Aorta (tissue), 5 donors: ENCODE measurements at regions not wholly inside any gene's neighbourhood (a gene's known extent, or its start where the extent isn't known, plus 50 kb on each side); places are given as distances from the start of the nearest gene placed in this dataset.

Source experiments
- ATAC-seq: fragments of 200-7000 bp; cut with Tn5 transposase; one replicate; pipeline ENCODE4 v1.9.1; 2022; ENCODE audit warnings: moderate library complexity; ENCODE audit not compliant: low FRiP score
- DNase-seq, 2 donors: peaks; one replicate each; pipeline ENCODE4 v3.0.0-alpha.2; 2020
- H3K27ac ChIP-seq, 2 donors: one replicate each; pipeline ENCODE4 v1.5.1; 2013; ENCODE audit warnings: low read length in 2 of 2, mild to moderate bottlenecking in 2 of 2, moderate library complexity in 2 of 2, control low read depth in 1 of 2, inconsistent platforms in 1 of 2, low read depth in 1 of 2
- H3K27me3 ChIP-seq, 2 donors: one replicate each; pipeline ENCODE4 v1.6.1; 2013; ENCODE audit warnings: control low read depth in 1 of 2, low read length in 1 of 2, mild to moderate bottlenecking in 1 of 2, moderate library complexity in 1 of 2; ENCODE audit not compliant: insufficient read depth in 2 of 2, control insufficient read depth in 1 of 2
- H3K36me3 ChIP-seq, 2 donors: one replicate each; pipeline ENCODE4 v1.6.1; 2013; ENCODE audit warnings: control low read depth in 1 of 2, low read length in 1 of 2, mild to moderate bottlenecking in 1 of 2; ENCODE audit not compliant: insufficient read depth in 2 of 2, control insufficient read depth in 1 of 2
- H3K4me1 ChIP-seq, 2 donors: one replicate each; pipeline ENCODE4 v1.6.1; 2013; ENCODE audit warnings: low read length in 2 of 2, control low read depth in 1 of 2, mild to moderate bottlenecking in 1 of 2, moderate library complexity in 1 of 2; ENCODE audit not compliant: insufficient read depth in 2 of 2, control insufficient read depth in 1 of 2
- H3K4me3 ChIP-seq, 2 donors: one replicate each; pipeline ENCODE4 v1.5.1; 2013; ENCODE audit warnings: low read length in 2 of 2, control low read depth in 1 of 2, mild to moderate bottlenecking in 1 of 2
- H3K9me3 ChIP-seq: one replicate; pipeline ENCODE4 v1.6.1; 2013; ENCODE audit warnings: mild to moderate bottlenecking, low read length; ENCODE audit not compliant: control insufficient read depth
- WGBS, 2 donors: extraction: QIAGEN DNeasy Blood & Tissue Kit; methylation state at CpG; one replicate each; pipeline ENCODE4 v1.1.7; 2013; 5-methylcytosine and 5-hydroxymethylcytosine counted together
- intact Hi-C, 2 donors: fragments of 100-400 bp; cut with DNase I; formaldehyde crosslinking; loops; one replicate each; pipeline versions ENCODE4 v1.14.2 to v1.15.0; 2022
- donor health status: healthy with polysubstance abuse.
- donor health status: Bipolar disorder and iron deficiency.
- donor health status: DM: no; HTN: no; CAD: no.
- donor health status: DM: no; HTN: no; CAD: no.
- donor health status: DM: yes; HTN: yes; CAD: no.

GRCh38 chrX:40165861-40166260 lies 68.1 kb upstream of the BCOR start:
- Histone ChIP-seq H3K4me1 (no peaks in the 10 kb centered on the region), H3K9me3 (no peaks in the 10 kb centered on the region), H3K27ac (no peak overlapping the region), H3K4me3 (no peak overlapping the region), H3K36me3 (no peaks in the 10 kb centered on the region), H3K27me3 (no peaks in the 10 kb centered on the region)
- ATAC-seq (no peak), DNase-seq (no peak)
- intact Hi-C loops = no loop called here
- WGBS, 2 donors = 84 to 94% methylated on average over 6 of the region's 6 CpGs

GRCh38 chrX:40165206-40165605 lies 67.4 kb upstream of the BCOR start:
- Histone ChIP-seq H3K4me3 (no peak overlapping the region), H3K36me3 (no peaks in the 10 kb centered on the region), H3K4me1 (no peaks in the 10 kb centered on the region), H3K27ac (no peak overlapping the region), H3K27me3 (no peaks in the 10 kb centered on the region), H3K9me3 (no peaks in the 10 kb centered on the region)
- WGBS, 2 donors = 68 to 96% methylated on average over 5 of the region's 5 CpGs
- no peak for ATAC-seq
- intact Hi-C loops = no loop called here
- DNase-seq = no peak

DNA sequence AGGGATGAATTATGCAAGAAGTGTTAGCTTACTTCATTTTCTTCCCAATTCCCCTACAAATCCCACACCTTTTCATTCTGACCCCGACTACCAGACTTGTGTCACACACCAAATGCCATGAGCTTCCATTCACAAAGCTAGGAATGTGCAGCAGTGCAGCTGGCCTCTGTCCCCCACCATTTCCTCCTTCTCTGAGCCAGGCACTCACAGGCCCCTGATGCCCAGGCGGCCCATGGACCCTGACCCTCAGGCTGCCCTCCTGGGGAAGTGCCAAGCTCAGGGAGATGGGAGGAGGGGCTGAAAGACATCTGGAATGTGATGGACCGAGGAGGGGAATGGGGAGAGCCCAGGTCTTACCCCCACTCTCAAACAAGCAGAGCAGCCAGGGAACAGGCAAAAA lies 67.0 kb upstream of the BCOR start:
- no peak for ATAC-seq
- WGBS, 2 donors = 55 to 92% methylated on average over 3 of the region's 3 CpGs

GRCh38 chrX:40158036-40158706 lies 60.4 kb upstream of the BCOR start:
- Histone ChIP-seq H3K36me3 (no peaks in the 10 kb centered on the region), H3K4me1 (no peaks in the 10 kb centered on the region), H3K27ac (peak overlapping the region in 1 of 2 donors; percentile 66), H3K9me3 (no peaks in the 10 kb centered on the region), H3K4me3 (peak overlapping the region; percentile 22 to 73), H3K27me3 (peaks cover 0 to 2% of the 10 kb centered on the region in 2 donors)
- peak; percentile 45 to 78 for DNase-seq
- ATAC-seq = peak; percentile 73
- intact Hi-C loops = loop anchor here (5.0 to 10.0 kb wide), 4 partner anchors 66 to 423 kb away; no protein-coding TSS in a partner anchor
- WGBS, 2 donors = 2 to 5% methylated on average over 33 to 68 of the region's 68 CpGs

More for the DNA sequence above, 67.0 kb upstream of the BCOR start:
- Histone ChIP-seq H3K27me3 (no peaks in the 10 kb centered on the region), H3K9me3 (no peaks in the 10 kb centered on the region), H3K4me1 (no peaks in the 10 kb centered on the region), H3K4me3 (no peak overlapping the region), H3K27ac (no peak overlapping the region), H3K36me3 (no peaks in the 10 kb centered on the region)
- DNase-seq = no peak
- intact Hi-C loops = no loop called here

GRCh38 chrX:40157228-40158035 lies 59.7 kb upstream of the BCOR start:
- WGBS, 2 donors = 51 to 90% methylated on average over 15 of the region's 15 CpGs
- Histone ChIP-seq H3K4me3 (peak overlapping the region in 1 of 2 donors; percentile 22), H3K36me3 (no peaks in the 10 kb centered on the region), H3K4me1 (no peaks in the 10 kb centered on the region), H3K27ac (peak overlapping the region in 1 of 2 donors; percentile 66), H3K9me3 (no peaks in the 10 kb centered on the region), H3K27me3 (peaks cover 0 to 2% of the 10 kb centered on the region in 2 donors)
- DNase-seq (peak in 1 of 2 donors; percentile 5), ATAC-seq (no peak)
- intact Hi-C loops = loop anchor here (5.0 to 10.0 kb wide), 4 partner anchors 65 to 423 kb away; no protein-coding TSS in a partner anchor

DNA sequence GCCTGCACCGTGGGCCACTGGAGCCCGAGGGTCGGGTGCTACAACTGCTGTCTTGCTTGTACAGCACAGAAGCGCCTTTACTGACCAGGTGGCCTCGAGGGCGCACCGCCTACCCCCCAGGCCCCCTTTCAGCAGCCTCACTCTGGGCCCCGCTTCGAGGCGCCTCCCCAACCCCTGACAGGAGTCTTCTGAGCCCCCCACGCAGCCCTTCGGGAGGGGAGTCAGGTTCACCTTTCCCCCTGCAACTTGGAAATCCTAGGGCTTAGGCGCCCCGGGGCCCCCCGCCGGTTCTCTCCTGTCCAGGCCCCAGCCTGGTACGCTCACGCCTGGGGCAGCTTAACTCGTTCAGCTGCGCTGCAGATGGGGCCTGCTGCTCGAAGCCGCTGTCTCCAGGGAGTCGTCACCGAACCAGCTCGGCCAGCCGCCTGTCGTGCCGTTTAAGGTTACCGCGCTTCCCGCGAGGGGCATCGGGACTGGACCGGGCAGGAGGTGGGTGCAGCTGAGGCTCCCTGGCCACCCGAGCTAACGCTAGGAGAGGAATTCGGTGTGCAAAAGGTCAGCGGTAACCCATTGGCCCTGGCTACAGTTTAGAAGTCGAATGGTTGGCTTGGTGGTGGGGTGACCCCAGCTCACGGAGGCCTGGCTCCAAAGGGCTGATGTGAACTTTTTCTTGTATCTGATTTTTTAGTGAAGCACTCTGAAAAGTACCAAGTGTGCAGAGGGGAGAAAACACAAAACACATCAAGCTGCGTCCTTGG lies 58.9 kb upstream of the BCOR start:
- no peaks in the 10 kb centered on the region for H3K36me3 ChIP-seq
- no peaks in the 10 kb centered on the region for H3K4me1 ChIP-seq
- H3K27ac ChIP-seq = no peak overlapping the region
- H3K4me3 ChIP-seq = no peak overlapping the region
- 52 to 98% methylated on average over 41 of the region's 41 CpGs for WGBS, 2 donors
- no peak for ATAC-seq
- H3K27me3 ChIP-seq = peaks cover 0 to 2% of the 10 kb centered on the region in 2 donors
- DNase-seq = peak in 1 of 2 donors; percentile 45
- intact Hi-C loops = loop anchor here (5.0 to 10.0 kb wide), 4 partner anchors 64 to 422 kb away; no protein-coding TSS in a partner anchor
- no peaks in the 10 kb centered on the region for H3K9me3 ChIP-seq

DNA sequence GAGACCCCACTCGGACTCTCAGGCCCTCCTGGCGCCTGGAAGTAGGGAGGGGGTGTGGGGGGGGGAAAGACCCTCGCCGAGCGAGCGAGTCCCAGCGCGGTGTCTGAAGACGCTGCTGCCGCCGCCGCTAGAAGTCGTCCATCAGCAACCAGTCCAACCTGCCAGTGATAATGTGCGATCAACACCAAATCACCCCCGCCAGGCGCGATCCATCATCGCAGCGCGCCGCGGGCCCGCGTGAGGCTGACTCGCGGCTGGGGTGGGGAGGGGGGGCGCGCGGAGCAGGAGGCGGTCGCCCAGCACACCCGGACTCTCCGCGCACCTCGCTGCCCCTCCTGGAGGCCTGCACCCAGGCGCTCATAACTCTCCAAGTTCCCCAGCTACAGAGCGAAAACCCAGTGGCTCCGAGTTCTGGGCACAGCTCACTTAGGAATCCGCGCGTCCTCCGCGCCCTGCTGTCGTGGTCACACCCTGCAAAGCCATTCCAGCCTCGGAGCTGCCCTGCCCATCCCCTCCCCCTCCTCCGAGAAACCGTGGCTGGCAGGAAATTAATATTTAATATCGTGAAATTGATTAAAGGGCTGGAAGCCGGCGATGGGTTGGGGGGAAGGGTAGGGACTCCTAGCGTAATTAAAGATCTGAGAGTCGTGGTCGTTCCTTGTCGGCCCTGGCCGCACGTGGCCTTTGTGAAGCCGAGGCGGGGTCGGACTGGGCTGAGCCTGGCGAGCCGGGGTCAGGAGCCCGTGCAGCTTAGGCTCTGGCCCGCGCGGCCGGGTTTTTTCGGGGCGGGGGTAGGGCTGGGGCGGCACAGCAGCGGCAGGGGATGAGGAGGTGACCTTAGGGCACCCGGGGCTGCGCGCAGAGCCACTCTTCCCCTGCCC lies 58.1 kb upstream of the BCOR start:
- peak in 1 of 2 donors; percentile 45 for DNase-seq
- no peak overlapping the region for H3K4me3 ChIP-seq
- ATAC-seq = no peak
- H3K9me3 ChIP-seq = no peaks in the 10 kb centered on the region
- WGBS, 2 donors = 37 to 82% methylated on average over 56 to 73 of the region's 73 CpGs
- H3K36me3 ChIP-seq = no peaks in the 10 kb centered on the region
- H3K4me1 ChIP-seq = no peaks in the 10 kb centered on the region
- intact Hi-C loops = loop anchor here (5.0 to 10.0 kb wide), 4 partner anchors 64 to 421 kb away; no protein-coding TSS in a partner anchor
- peaks cover 0 to 2% of the 10 kb centered on the region in 2 donors for H3K27me3 ChIP-seq
- H3K27ac ChIP-seq = no peak overlapping the region
